Right atrium auricular region (tissue), 2 donors: ENCODE measurements at regions not wholly inside any gene's neighbourhood (a gene's known extent, or its start where the extent isn't known, plus 50 kb on each side); places are given as distances from the start of the nearest gene placed in this dataset.

Experiments used
- DNase-seq: peaks from one replicate; pipeline ENCODE4 v3.0.0-alpha.2; 2019; ENCODE audit warnings: low spot score
- H3K27ac ChIP-seq, 2 donors: fragments of 200-600 bp; sonication (generic); 1 replicate in 1 of 2; 2 replicates in 1 of 2; pipeline ENCODE4 v1.5.1; 2016 to 2019
- H3K27me3 ChIP-seq, 2 donors: fragments of 200-600 bp; sonication (generic); one replicate each; pipeline versions ENCODE4 v1.5.1 to v1.6.0; 2017 to 2019
- H3K36me3 ChIP-seq: fragments of 200-600 bp; sonication (generic); one replicate; pipeline ENCODE4 v1.5.1; 2016
- H3K4me1 ChIP-seq, 2 donors: fragments of 200-600 bp; sonication (generic); one replicate each; pipeline versions ENCODE4 v1.5.1 to v1.6.0; 2017 to 2019
- H3K4me3 ChIP-seq, 2 donors: fragments of 200-600 bp; sonication (generic); 1 replicate in 1 of 2; 2 replicates in 1 of 2; pipeline ENCODE4 v1.5.1; 2017 to 2019; ENCODE audit warnings: mild to moderate bottlenecking in 1 of 2, moderate library complexity in 1 of 2
- H3K9me3 ChIP-seq, 2 donors: fragments of 200-600 bp; sonication (generic); one replicate each; pipeline ENCODE4 v1.5.1; 2019
- TF ChIP-seq, protein P1 (sequence below), 2 donors: fragments of 200-600 bp; sonication (generic); IDR thresholded peaks; one replicate each; pipeline ENCODE4 v1.5.1; 2019; ENCODE audit warnings: antibody characterized with exemption in 2 of 2

DNA sequence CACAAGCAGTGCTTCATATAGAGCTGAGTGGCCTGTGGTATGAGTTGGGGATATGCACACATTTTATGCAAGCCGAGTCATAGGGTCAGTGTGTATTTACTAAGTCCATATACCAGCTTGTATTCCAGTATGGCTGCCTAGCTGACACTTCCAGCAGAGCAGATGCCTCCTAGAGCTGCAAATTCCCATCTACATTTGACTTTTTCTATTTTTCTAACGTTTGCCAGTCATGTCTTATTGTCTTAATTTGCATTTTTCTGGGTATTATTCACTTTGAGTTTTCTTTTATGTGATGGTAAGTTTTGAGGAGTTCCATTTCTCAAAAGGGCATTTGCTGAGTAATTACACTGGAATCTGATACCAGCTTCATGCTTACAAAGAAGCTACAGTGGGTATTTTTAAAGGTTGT is 334.5 kb upstream of the CDH2 start:
- H3K4me3 ChIP-seq: no peak overlapping the region
- no peaks in the 10 kb centered on the region for H3K4me1 ChIP-seq
- TF ChIP-seq, protein P1, sequence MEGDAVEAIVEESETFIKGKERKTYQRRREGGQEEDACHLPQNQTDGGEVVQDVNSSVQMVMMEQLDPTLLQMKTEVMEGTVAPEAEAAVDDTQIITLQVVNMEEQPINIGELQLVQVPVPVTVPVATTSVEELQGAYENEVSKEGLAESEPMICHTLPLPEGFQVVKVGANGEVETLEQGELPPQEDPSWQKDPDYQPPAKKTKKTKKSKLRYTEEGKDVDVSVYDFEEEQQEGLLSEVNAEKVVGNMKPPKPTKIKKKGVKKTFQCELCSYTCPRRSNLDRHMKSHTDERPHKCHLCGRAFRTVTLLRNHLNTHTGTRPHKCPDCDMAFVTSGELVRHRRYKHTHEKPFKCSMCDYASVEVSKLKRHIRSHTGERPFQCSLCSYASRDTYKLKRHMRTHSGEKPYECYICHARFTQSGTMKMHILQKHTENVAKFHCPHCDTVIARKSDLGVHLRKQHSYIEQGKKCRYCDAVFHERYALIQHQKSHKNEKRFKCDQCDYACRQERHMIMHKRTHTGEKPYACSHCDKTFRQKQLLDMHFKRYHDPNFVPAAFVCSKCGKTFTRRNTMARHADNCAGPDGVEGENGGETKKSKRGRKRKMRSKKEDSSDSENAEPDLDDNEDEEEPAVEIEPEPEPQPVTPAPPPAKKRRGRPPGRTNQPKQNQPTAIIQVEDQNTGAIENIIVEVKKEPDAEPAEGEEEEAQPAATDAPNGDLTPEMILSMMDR (IDR thresholded peaks at IDR 0.05): no peak

DNA sequence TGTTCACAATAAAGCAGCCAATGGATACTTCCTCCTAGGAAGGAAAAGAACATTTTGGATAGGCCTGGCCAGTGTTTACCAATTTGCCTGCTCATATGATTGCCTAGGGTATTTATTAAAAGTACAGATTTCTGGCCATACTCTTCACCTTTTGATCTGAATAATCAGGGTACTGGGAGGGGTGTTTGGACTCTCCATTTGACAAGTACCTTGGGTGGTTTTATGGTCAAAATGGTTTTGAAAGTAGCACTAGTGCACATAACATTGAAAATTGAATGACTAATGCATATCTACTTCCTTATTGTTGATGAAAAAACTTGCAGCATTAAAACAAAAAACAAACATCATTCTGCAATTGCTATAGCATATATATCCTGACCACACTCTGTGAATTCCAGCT is 333.3 kb upstream of the CDH2 start:
- Histone ChIP-seq H3K27ac (no peak overlapping the region), H3K36me3 (no peaks in the 10 kb centered on the region), H3K4me1 (no peaks in the 10 kb centered on the region), H3K9me3 (no peaks in the 10 kb centered on the region), H3K4me3 (no peak overlapping the region), H3K27me3 (no peaks in the 10 kb centered on the region)
- no peak for DNase-seq
- TF ChIP-seq, protein P1 (IDR thresholded peaks at IDR 0.05): no peak

More for the DNA sequence above, 334.5 kb upstream of the CDH2 start:
- DNase-seq: no peak
- Histone ChIP-seq H3K36me3 (no peaks in the 10 kb centered on the region), H3K9me3 (no peaks in the 10 kb centered on the region), H3K27me3 (no peaks in the 10 kb centered on the region), H3K27ac (no peak overlapping the region)

DNA sequence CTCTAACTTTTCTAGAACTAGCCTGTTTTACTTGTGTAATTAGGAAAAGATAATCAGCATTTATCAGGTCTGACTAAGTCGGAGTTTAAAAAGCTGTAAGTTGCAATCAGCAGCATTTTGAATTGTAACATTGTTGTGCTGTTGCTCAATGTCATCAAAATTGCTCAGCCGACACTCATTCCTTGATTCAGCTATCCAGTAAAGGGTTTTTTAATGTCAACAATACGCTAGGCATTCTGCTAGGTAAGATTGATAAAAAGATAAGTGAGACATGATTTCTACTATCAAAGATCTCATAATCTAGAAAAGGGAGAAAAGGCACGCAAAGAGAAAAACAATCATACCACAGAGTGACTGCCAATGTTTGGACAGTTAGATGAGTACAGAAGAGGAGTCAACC is 327.1 kb upstream of the CDH2 start:
- no peak for DNase-seq
- no peaks in the 10 kb centered on the region for H3K36me3 ChIP-seq
- TF ChIP-seq, protein P1 (IDR thresholded peaks at IDR 0.05): no peak

DNA sequence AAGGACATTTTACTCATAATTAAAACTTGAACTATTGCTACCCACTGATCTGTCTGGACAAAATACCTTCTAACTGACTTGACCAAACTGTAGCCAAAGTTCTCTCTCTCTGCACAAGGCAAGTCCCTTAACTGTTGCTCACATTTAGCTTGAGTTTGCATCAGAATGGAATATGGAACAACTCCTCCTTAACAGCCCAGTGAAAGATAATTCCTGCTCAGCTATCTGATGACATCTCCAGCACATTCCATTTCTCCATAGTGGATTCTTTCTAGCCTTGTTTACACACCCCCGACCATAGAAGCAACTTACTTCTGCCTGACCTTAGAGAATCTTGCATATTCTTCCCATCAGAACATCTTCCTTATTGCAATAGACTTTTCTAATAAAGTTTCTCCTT is 317.2 kb upstream of the CDH2 start:
- Histone ChIP-seq H3K27ac (no peak overlapping the region), H3K27me3 (no peaks in the 10 kb centered on the region), H3K9me3 (no peaks in the 10 kb centered on the region), H3K36me3 (no peaks in the 10 kb centered on the region), H3K4me3 (no peak overlapping the region), H3K4me1 (no peaks in the 10 kb centered on the region)
- TF ChIP-seq, protein P1 (IDR thresholded peaks at IDR 0.05): no peak
- no peak for DNase-seq

More for the DNA sequence above, 327.1 kb upstream of the CDH2 start:
- no peaks in the 10 kb centered on the region for H3K4me1 ChIP-seq
- no peak overlapping the region for H3K4me3 ChIP-seq
- no peak overlapping the region for H3K27ac ChIP-seq
- H3K27me3 ChIP-seq: no peaks in the 10 kb centered on the region
- H3K9me3 ChIP-seq: no peaks in the 10 kb centered on the region

DNA sequence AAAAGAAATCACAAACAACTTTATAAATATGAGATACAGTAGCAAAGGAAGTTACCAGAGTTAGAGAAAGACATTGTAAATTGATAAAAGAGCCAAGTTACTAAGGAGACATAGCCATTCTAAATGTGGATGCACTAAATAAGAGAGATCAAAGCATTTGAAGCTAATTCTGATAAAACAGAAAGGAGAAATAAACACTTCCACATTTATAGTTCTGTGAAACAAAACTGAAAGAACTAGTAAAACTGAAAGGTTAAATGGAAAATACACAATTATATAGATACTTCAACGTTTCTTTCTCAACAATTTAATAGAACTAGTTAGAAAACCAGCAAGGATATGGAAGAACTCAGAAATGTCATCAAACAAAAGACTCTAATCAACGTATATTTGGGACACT is 309.0 kb upstream of the CDH2 start:
- no peak for DNase-seq
- no peaks in the 10 kb centered on the region for H3K4me1 ChIP-seq
- H3K27ac ChIP-seq: no peak overlapping the region
- no peaks in the 10 kb centered on the region for H3K9me3 ChIP-seq
- H3K36me3 ChIP-seq: no peaks in the 10 kb centered on the region
- no peaks in the 10 kb centered on the region for H3K27me3 ChIP-seq
- H3K4me3 ChIP-seq: no peak overlapping the region
- TF ChIP-seq, protein P1 (IDR thresholded peaks at IDR 0.05): no peak

DNA sequence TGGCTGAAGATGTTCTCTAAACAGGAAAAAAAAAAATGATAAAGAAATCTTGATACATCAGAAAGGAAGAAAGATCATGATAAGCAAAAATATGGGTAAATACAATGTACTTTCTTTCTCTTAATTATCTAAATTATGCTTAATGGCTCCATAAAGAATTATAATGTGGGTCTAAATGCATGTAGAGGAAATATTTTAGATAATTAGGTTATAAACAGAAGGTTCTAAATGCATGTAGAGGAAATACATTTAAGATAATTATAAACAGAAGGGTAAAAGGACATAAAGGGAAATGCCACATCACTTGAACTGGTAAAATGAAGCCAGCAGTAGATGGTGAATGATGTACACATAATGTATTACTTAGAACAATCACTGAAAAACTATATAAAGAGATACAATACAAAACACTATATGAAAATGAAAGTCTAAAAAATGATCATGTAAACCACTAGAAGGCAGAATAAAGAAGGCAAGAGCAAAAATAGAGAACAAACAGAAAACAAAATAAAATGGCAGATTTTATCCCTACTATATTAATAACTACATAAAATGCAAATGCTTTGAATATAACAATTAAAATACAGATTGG is 308.4 kb upstream of the CDH2 start:
- H3K27me3 ChIP-seq: no peaks in the 10 kb centered on the region
- TF ChIP-seq, protein P1 (IDR thresholded peaks at IDR 0.05): no peak
- DNase-seq: no peak
- H3K36me3 ChIP-seq: no peaks in the 10 kb centered on the region
- H3K4me1 ChIP-seq: no peaks in the 10 kb centered on the region
- no peak overlapping the region for H3K27ac ChIP-seq
- no peaks in the 10 kb centered on the region for H3K9me3 ChIP-seq
- H3K4me3 ChIP-seq: no peak overlapping the region
